ENCODE measurements at regions not wholly inside any gene's neighbourhood (a gene's known extent, or its start where the extent isn't known, plus 50 kb on each side); places are given as distances from the start of the nearest gene placed in this dataset.

DNA sequence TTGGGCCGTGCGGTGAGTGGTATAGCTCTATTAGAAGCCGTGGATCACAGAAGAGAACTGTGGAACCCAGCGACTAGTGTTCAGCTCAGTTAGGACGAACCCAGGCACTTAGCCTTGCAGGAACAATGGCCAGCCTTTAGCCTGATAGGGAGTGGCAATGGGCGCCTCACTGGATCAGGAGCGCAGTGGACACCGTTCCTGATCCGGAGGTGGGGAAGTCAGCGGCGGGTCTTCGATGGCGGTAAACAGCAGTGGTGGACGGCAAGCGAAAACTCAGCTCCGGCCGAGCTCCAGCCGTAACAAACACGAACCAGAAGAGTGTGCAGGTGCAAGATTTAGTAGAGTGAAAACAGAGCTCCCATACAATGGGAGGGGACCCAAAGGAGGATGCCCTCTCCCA, 340.0 kb downstream of the TLE4 start:
- Histone ChIP-seq H3K36me3 (ENCODE audit: control insufficient read depth in 3 of 3, insufficient read depth in 3 of 3, low read length in 3 of 3) (no peaks in the 10 kb centered on the region), H3K4me3 (ENCODE audit: low read length in 3 of 3) (no peak overlapping the region), H3K27me3 (ENCODE audit: control insufficient read depth in 3 of 3, insufficient read depth in 3 of 3, low read length in 3 of 3) (no peaks in the 10 kb centered on the region), H3K27ac (ENCODE audit: low read depth, low read length) (no peak overlapping the region), H3K9me3 (ENCODE audit: control insufficient read depth in 3 of 3, low read length in 3 of 3) (no peaks in the 10 kb centered on the region), H3K4me1 (ENCODE audit: control insufficient read depth in 3 of 3, insufficient read depth in 3 of 3, low read length in 3 of 3) (no peaks in the 10 kb centered on the region), H3K9ac (ENCODE audit: low read depth in 1 of 3, low read length in 3 of 3) (no peak overlapping the region)

DNA sequence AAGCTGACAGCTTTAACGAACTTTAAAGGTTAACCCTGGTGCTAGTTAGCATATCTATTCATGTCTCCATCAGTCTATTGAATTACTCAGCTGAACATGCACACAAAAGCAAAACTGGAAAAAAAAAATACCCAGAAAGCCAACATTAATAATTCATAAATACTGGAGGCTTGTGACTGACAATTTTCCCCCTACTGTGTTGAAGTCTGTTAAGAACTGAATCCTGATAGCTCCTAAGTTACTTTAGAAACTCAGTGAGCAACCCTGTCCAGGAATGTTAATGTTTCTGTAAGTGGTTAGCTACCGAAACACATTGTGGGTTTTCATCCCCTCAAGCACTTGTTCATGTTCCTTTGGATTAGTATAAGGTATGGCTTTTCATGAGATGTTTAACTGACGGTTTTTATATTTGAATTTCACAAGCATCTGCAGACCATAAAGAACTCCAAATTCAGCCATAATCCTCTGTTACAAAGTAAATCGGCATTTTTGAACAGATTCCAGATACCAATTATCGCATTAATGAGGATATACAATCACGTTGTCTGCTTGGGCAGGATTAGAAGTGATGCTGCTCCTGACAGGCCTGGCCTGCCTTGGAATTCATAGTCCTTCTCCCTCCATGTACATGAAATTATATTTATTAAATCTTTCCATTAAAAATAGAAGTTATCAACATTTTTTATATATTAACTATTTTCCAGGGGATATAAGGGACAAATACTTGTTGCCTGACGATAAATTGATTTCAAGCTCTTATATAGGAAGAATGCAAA, 331.2 kb downstream of the TLE4 start:
- no peak overlapping the region for H3K27ac ChIP-seq (ENCODE audit: low read depth, low read length)
- no peaks in the 10 kb centered on the region for H3K27me3 ChIP-seq (ENCODE audit: control insufficient read depth in 3 of 3, insufficient read depth in 3 of 3, low read length in 3 of 3)
- no peaks in the 10 kb centered on the region for H3K9me3 ChIP-seq (ENCODE audit: control insufficient read depth in 3 of 3, low read length in 3 of 3)
- H3K4me3 ChIP-seq (ENCODE audit: low read length in 3 of 3) = no peak overlapping the region
- no peaks in the 10 kb centered on the region for H3K36me3 ChIP-seq (ENCODE audit: control insufficient read depth in 3 of 3, insufficient read depth in 3 of 3, low read length in 3 of 3)
- H3K9ac ChIP-seq (ENCODE audit: low read depth in 1 of 3, low read length in 3 of 3) = no peak overlapping the region
- H3K4me1 ChIP-seq (ENCODE audit: control insufficient read depth in 3 of 3, insufficient read depth in 3 of 3, low read length in 3 of 3) = peaks cover 0 to under 1% (median 0%) of the 10 kb centered on the region in 3 donors

DNA sequence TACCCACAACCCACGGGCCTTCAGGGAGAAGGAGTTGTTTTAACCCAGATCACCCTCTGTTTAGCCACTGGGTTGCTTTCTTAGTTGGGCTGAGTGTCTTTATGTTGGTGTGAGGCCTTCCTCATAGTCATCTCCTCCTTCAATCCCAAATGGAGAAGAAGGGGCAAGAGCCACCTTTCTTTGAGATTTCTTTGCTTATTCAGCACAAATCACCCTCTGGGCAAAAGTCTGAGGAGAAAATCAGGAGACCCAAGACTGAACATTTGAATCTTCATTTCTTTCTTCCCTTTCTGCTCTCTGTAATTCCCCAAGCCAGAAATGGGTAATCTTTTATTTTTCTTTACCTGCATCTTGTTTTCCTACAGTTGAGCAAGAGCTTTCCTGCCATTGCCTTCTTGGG, 329.0 kb downstream of the TLE4 start:
- H3K9me3 ChIP-seq (ENCODE audit: control insufficient read depth in 3 of 3, low read length in 3 of 3) = no peaks in the 10 kb centered on the region
- H3K4me3 ChIP-seq (ENCODE audit: low read length in 3 of 3) = no peak overlapping the region
- no peak overlapping the region for H3K9ac ChIP-seq (ENCODE audit: low read depth in 1 of 3, low read length in 3 of 3)
- no peak overlapping the region for H3K27ac ChIP-seq (ENCODE audit: low read depth, low read length)
- H3K4me1 ChIP-seq (ENCODE audit: control insufficient read depth in 3 of 3, insufficient read depth in 3 of 3, low read length in 3 of 3) = peaks cover 0 to 5% (median 2%) of the 10 kb centered on the region in 3 donors
- no peaks in the 10 kb centered on the region for H3K36me3 ChIP-seq (ENCODE audit: control insufficient read depth in 3 of 3, insufficient read depth in 3 of 3, low read length in 3 of 3)
- H3K27me3 ChIP-seq (ENCODE audit: control insufficient read depth in 3 of 3, insufficient read depth in 3 of 3, low read length in 3 of 3) = no peaks in the 10 kb centered on the region

DNA sequence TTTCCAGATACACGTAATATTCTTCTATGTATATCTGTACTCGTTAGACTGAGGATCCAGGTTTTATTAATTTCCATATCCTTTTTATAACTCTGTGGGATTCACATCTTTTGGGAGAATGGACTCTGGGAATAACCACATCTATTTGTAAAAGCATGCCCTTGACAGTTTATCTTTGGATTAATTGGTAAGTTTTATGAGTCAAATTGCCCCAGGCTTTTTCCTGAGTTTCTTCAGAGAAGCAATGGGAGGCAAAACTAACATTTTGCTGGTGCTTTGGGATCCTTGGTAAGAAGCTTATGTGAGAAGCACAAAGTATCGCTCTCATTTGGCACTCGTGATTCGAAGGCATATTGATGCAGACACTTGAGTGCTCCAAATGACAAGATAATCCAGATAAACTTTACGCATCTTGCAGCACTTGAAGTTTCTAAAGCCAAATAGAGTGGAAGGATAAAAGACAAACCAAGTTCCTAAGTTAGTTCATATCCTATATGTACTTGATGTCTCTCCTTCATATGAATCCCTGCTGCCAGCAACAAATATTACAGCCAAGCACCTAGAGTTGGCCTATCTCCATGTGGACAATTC, 324.7 kb downstream of the TLE4 start:
- Histone ChIP-seq H3K27ac (ENCODE audit: low read depth, low read length) (no peak overlapping the region), H3K36me3 (ENCODE audit: control insufficient read depth in 3 of 3, insufficient read depth in 3 of 3, low read length in 3 of 3) (no peaks in the 10 kb centered on the region), H3K27me3 (ENCODE audit: control insufficient read depth in 3 of 3, insufficient read depth in 3 of 3, low read length in 3 of 3) (no peaks in the 10 kb centered on the region), H3K4me1 (ENCODE audit: control insufficient read depth in 3 of 3, insufficient read depth in 3 of 3, low read length in 3 of 3) (peaks cover 0 to 5% (median 2%) of the 10 kb centered on the region in 3 donors), H3K9ac (ENCODE audit: low read depth in 1 of 3, low read length in 3 of 3) (no peak overlapping the region), H3K4me3 (ENCODE audit: low read length in 3 of 3) (no peak overlapping the region), H3K9me3 (ENCODE audit: control insufficient read depth in 3 of 3, low read length in 3 of 3) (no peaks in the 10 kb centered on the region)

DNA sequence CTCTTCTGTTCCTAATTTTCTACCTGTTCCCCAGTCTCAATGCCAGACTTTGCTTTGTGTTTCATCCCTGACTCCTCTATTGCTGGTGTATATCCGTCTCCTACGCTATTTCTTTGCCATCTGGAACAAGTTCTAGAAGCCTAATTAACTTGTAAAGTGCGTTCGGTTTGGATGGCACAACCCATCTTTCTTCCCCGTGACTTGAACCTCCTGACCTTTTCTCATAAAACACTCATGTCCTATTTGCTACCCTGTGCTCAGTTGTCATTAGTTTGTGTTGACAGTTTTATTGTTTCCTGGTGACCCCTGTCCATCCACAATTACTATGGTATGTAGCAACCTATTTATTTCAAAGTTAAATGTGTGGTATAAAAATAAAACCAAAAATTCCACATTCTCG, 323.5 kb downstream of the TLE4 start:
- no peaks in the 10 kb centered on the region for H3K27me3 ChIP-seq (ENCODE audit: control insufficient read depth in 3 of 3, insufficient read depth in 3 of 3, low read length in 3 of 3)
- H3K36me3 ChIP-seq (ENCODE audit: control insufficient read depth in 3 of 3, insufficient read depth in 3 of 3, low read length in 3 of 3) = no peaks in the 10 kb centered on the region
- H3K4me3 ChIP-seq (ENCODE audit: low read length in 3 of 3) = no peak overlapping the region
- no peak overlapping the region for H3K9ac ChIP-seq (ENCODE audit: low read depth in 1 of 3, low read length in 3 of 3)
- no peaks in the 10 kb centered on the region for H3K9me3 ChIP-seq (ENCODE audit: control insufficient read depth in 3 of 3, low read length in 3 of 3)
- H3K4me1 ChIP-seq (ENCODE audit: control insufficient read depth in 3 of 3, insufficient read depth in 3 of 3, low read length in 3 of 3) = peaks cover 0 to 5% (median 2%) of the 10 kb centered on the region in 3 donors
- H3K27ac ChIP-seq (ENCODE audit: low read depth, low read length) = no peak overlapping the region

DNA sequence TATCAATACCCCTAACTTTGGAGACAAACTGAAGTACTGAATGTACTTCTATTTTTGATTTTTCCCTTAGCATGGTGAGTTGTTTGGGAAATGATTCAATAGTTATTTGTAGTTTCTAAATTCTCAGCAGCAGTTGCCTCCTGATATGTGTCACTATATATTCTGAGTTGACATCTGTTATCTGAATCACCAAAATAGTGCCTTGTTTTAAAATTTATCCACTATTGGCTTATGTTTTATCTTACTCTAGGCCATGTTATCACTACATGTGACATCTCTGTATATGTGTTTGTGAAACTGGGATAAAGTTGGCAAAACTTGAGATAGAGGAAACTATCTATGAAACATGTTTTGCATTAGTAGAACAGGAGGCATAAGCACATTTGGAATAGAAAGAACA, 317.6 kb downstream of the TLE4 start:
- Histone ChIP-seq H3K9ac (ENCODE audit: low read depth in 1 of 3, low read length in 3 of 3) (no peak overlapping the region), H3K27ac (ENCODE audit: low read depth, low read length) (no peak overlapping the region)

DNA sequence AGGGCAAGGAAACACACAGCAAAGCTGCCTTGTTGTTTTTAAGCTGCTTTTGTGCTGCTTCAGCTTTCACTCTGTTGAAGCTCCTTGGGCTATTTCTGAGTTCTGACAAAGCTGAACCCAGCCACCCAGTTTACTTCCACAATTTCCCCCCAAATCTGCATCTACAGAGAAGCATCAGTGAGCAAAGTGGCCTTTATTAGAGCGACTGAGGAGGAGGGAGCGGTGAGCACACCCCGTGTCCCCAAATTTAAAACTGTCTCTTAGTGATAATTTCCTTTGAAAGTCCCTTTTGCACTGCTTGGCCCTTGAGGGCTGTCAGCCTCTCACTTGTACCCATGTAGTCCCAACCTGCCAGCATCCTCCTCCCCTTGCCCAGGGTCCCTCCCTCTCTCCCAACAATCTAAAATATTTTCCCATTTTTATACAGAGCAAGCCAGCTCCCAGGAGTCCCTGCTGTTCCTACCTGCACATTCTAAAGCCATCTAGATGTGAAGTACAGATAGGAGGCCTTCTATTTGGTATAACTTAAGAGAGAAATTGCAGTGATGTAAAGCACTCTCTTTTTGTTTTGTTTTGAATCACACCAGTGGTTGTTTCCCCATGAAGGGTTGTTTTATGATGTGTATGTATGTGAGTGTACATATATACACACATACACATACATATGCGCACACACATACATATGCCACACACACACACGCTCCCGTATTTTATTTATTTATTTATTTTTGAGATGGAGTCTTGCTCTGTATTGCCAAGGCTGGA, 313.5 kb downstream of the TLE4 start:
- no peaks in the 10 kb centered on the region for H3K4me1 ChIP-seq (ENCODE audit: control insufficient read depth in 3 of 3, insufficient read depth in 3 of 3, low read length in 3 of 3)
- H3K9ac ChIP-seq (ENCODE audit: low read depth in 1 of 3, low read length in 3 of 3) = no peak overlapping the region
- no peaks in the 10 kb centered on the region for H3K9me3 ChIP-seq (ENCODE audit: control insufficient read depth in 3 of 3, low read length in 3 of 3)
- no peak overlapping the region for H3K4me3 ChIP-seq (ENCODE audit: low read length in 3 of 3)
- no peaks in the 10 kb centered on the region for H3K36me3 ChIP-seq (ENCODE audit: control insufficient read depth in 3 of 3, insufficient read depth in 3 of 3, low read length in 3 of 3)
- no peak overlapping the region for H3K27ac ChIP-seq (ENCODE audit: low read depth, low read length)
- H3K27me3 ChIP-seq (ENCODE audit: control insufficient read depth in 3 of 3, insufficient read depth in 3 of 3, low read length in 3 of 3) = no peaks in the 10 kb centered on the region

More for the DNA sequence above, 317.6 kb downstream of the TLE4 start:
- Histone ChIP-seq H3K4me3 (ENCODE audit: low read length in 3 of 3) (no peak overlapping the region), H3K36me3 (ENCODE audit: control insufficient read depth in 3 of 3, insufficient read depth in 3 of 3, low read length in 3 of 3) (no peaks in the 10 kb centered on the region), H3K27me3 (ENCODE audit: control insufficient read depth in 3 of 3, insufficient read depth in 3 of 3, low read length in 3 of 3) (no peaks in the 10 kb centered on the region), H3K4me1 (ENCODE audit: control insufficient read depth in 3 of 3, insufficient read depth in 3 of 3, low read length in 3 of 3) (no peaks in the 10 kb centered on the region), H3K9me3 (ENCODE audit: control insufficient read depth in 3 of 3, low read length in 3 of 3) (no peaks in the 10 kb centered on the region)

DNA sequence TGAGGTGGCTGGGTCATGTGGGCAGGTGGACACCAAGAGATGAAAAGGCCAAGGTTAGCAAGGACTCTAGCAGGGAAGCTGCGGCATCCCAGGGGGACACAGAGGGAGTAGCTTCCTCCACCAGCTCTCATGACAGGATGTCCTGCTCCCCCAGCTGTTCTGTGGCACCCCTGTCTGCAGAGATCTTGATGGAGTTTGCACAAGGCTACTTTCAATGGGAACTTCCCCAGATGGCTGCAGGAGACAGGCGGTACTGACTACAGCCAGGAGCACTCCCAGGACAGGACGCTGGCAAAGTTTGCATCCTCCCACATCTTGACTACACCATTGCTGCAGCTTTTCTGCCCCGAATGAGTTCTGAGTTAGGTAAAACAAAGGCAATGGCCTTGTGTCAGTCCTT, 312.8 kb downstream of the TLE4 start:
- H3K9ac ChIP-seq (ENCODE audit: low read depth in 1 of 3, low read length in 3 of 3) = no peak overlapping the region
- H3K4me1 ChIP-seq (ENCODE audit: control insufficient read depth in 3 of 3, insufficient read depth in 3 of 3, low read length in 3 of 3) = no peaks in the 10 kb centered on the region
- H3K36me3 ChIP-seq (ENCODE audit: control insufficient read depth in 3 of 3, insufficient read depth in 3 of 3, low read length in 3 of 3) = no peaks in the 10 kb centered on the region
- no peaks in the 10 kb centered on the region for H3K9me3 ChIP-seq (ENCODE audit: control insufficient read depth in 3 of 3, low read length in 3 of 3)
- H3K27me3 ChIP-seq (ENCODE audit: control insufficient read depth in 3 of 3, insufficient read depth in 3 of 3, low read length in 3 of 3) = no peaks in the 10 kb centered on the region
- no peak overlapping the region for H3K4me3 ChIP-seq (ENCODE audit: low read length in 3 of 3)
- no peak overlapping the region for H3K27ac ChIP-seq (ENCODE audit: low read depth, low read length)

DNA sequence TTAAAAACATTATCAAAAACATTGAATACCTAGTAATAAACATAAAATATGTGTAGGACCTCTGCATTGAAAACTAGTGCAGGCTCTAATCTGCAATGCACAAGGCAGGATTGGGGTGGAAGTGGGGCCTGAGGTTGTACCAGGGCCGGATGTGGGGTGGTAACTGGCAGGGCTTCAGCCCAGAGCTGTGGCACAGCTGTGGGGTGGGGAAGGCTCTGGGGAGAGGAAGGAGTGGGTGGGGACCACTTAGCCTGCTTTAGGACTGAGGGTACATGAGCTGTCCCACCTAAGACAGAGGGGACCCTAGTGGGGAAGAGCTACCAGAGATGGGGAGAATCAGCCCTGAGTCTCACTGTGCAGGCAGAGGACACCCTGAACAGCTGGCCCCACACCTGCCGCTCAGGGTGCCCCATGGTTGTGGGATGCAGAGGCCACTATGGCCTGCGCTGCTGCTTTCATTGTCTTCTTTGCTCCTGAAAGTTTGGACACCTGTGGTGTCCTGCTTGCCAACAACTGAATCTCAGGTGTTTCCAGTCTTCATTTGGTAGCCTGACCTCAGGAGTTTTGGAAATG, 311.4 kb downstream of the TLE4 start:
- Histone ChIP-seq H3K27me3 (ENCODE audit: control insufficient read depth in 3 of 3, insufficient read depth in 3 of 3, low read length in 3 of 3) (no peaks in the 10 kb centered on the region), H3K4me3 (ENCODE audit: low read length in 3 of 3) (no peak overlapping the region), H3K9me3 (ENCODE audit: control insufficient read depth in 3 of 3, low read length in 3 of 3) (no peaks in the 10 kb centered on the region), H3K27ac (ENCODE audit: low read depth, low read length) (no peak overlapping the region), H3K4me1 (ENCODE audit: control insufficient read depth in 3 of 3, insufficient read depth in 3 of 3, low read length in 3 of 3) (no peaks in the 10 kb centered on the region), H3K36me3 (ENCODE audit: control insufficient read depth in 3 of 3, insufficient read depth in 3 of 3, low read length in 3 of 3) (no peaks in the 10 kb centered on the region), H3K9ac (ENCODE audit: low read depth in 1 of 3, low read length in 3 of 3) (no peak overlapping the region)

DNA sequence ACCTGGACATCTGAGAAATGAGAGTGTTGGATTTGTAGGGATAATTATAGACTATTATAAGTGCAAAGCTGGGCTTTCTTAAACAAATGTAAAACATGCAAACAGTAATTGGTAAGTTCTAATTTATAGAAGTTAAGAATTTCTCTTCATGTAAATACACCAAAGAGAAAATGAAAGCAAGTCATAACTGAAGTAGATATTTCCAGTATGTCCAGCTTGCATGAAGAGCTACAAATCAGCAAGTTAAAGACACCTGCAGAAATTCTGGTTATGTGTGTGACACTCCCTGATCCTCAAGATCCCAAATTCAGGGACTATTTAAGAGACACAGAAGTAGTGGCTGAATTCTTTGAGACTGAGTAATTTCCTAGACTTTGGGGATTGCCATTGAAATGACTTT, 308.9 kb downstream of the TLE4 start:
- no peak overlapping the region for H3K9ac ChIP-seq (ENCODE audit: low read depth in 1 of 3, low read length in 3 of 3)
- no peak overlapping the region for H3K4me3 ChIP-seq (ENCODE audit: low read length in 3 of 3)

More for the DNA sequence above, 308.9 kb downstream of the TLE4 start:
- H3K9me3 ChIP-seq (ENCODE audit: control insufficient read depth in 3 of 3, low read length in 3 of 3) = no peaks in the 10 kb centered on the region
- H3K27me3 ChIP-seq (ENCODE audit: control insufficient read depth in 3 of 3, insufficient read depth in 3 of 3, low read length in 3 of 3) = no peaks in the 10 kb centered on the region
- no peaks in the 10 kb centered on the region for H3K36me3 ChIP-seq (ENCODE audit: control insufficient read depth in 3 of 3, insufficient read depth in 3 of 3, low read length in 3 of 3)
- H3K4me1 ChIP-seq (ENCODE audit: control insufficient read depth in 3 of 3, insufficient read depth in 3 of 3, low read length in 3 of 3) = no peaks in the 10 kb centered on the region
- H3K27ac ChIP-seq (ENCODE audit: low read depth, low read length) = no peak overlapping the region
